ENCODE measurements at regions not wholly inside any gene's neighbourhood (a gene's known extent, or its start where the extent isn't known, plus 50 kb on each side); places are given as distances from the start of the nearest gene placed in this dataset.

DNA sequence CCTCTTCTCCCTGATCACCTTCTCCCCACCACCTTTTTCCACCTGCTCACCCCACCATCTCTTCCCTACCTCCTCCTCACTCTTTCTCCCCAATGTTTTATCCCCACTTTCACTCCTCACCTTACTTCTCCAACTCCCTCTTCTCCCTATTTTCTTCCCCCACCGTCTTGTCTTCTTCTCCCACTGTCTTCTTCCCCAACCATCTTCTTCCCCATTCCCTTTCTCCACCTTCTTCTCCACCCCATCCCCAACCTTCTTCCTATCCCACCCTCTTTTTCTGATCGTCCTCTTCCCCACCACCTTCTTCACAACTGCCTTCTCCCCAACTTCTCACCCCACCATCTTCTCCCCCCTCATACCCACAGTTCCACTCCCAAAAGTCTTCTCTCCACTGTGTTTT, 929.4 kb downstream of the UQCRFS1 start (continued):
- no peak for TF ChIP-seq SREBF2 (IDR thresholded peaks at IDR 0.05)
- TF ChIP-seq NFE2L2 (conservative IDR thresholded peaks at IDR 0.05; ENCODE audit: low read length): no peak
- TF ChIP-seq CBX8 (IDR thresholded peaks at IDR 0.05): no peak
- TF ChIP-seq PHF8 (IDR thresholded peaks at IDR 0.05; ENCODE audit: borderline replicate concordance, low read depth): no peak
- TF ChIP-seq MYC (IDR thresholded peaks at IDR 0.05; ENCODE audit: borderline replicate concordance, low read length): no peak
- no peak for TF ChIP-seq GATA3 (IDR thresholded peaks at IDR 0.05; ENCODE audit: borderline replicate concordance)
- no peak for TF ChIP-seq CBX2 (IDR thresholded peaks at IDR 0.05; ENCODE audit: borderline replicate concordance, low read depth)

DNA sequence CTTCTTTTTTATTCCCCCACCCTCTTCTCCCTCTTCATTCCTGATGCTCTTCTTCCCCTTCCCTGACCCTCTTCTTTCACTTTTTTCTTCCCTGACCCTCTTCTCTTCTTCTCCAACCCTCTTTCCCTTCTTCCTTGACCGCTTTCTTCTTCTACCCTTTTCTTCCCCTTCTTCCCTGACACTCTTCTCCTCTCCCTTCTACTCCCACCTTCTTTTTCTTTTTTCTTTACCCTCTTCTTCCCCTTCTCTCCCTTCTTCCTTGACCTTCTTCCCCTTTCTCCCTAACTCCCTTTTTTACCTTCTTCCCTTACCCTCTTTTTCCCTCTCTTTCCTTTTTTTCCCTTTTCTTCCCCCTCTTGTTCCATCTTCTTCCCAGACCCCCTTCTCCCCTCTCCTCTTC, 931.3 kb downstream of the UQCRFS1 start:
- Histone ChIP-seq H3K4me3 (no peak overlapping the region), H3K4me1 (no peaks in the 10 kb centered on the region), H3K4me2 (no peak overlapping the region), H3K9me3 (peaks cover 7% of the 10 kb centered on the region; the same call in 1 of the 3 replicates), H3K27ac (no peak overlapping the region)
- DNase-seq (ENCODE audit: low read depth in 1 of 2, low spot score in 1 of 2) (no peak), ATAC-seq (no peak), FAIRE-seq (no peak)
- WGBS (ENCODE audit: missing lambda C conversion rate): 21% methylated on average over 1 of the region's 1 CpG
- CTCF ChIA-PET: no interaction called here
- TF ChIP-seq CBX2 (IDR thresholded peaks at IDR 0.05; ENCODE audit: borderline replicate concordance, low read depth): no peak
- no peak for TF ChIP-seq HOXB13 (CRISPR knock-in tag; IDR thresholded peaks at IDR 0.05; ENCODE audit: low read depth)
- POLR2A ChIA-PET: no interaction called here

DNA sequence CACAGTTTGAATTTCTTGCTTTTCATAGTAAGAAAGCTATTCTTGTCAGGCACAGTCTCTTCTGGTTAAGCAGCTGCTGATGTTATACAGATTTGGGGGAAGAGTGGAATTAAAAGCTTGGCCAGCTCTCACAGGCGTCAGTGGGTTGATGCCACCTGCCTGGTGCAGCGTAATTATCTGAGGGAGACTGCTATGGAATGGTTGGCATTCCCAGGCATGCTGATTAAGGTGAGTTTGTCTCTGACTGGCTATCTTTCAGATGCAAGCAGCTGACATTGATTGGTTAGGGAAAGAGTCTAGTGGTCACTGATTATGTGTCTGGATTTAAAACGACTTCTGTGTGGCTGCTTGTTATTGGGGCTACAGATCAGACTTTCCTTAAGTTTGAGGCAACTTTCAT, 948.4 kb downstream of the UQCRFS1 start:
- ChIA-PET POLR2A (no interaction called here), CTCF (no interaction called here)
- Histone ChIP-seq H3K9me3 (peaks cover 17% of the 10 kb centered on the region), H3K4me3 (no peak overlapping the region), H3K4me1 (no peaks in the 10 kb centered on the region), H3K27ac (no peak overlapping the region), H3K4me2 (no peak overlapping the region)
- DNase-seq (ENCODE audit: low read depth in 1 of 2, low spot score in 1 of 2) (no peak), ATAC-seq (no peak), FAIRE-seq (no peak)
- TF ChIP-seq EHF (CRISPR knock-in tag; IDR thresholded peaks at IDR 0.05) (no peak), GATA3 (IDR thresholded peaks at IDR 0.05; ENCODE audit: borderline replicate concordance) (no peak), HDAC2 (IDR thresholded peaks at IDR 0.05) (no peak), RCOR1 (IDR thresholded peaks at IDR 0.05; ENCODE audit: low read depth, low read length) (no peak), ZFP36 (IDR thresholded peaks at IDR 0.05; ENCODE audit: borderline replicate concordance, partially characterized antibody) (no peak), NR3C1 (IDR thresholded peaks at IDR 0.05) (no peak), HOXB13 (CRISPR knock-in tag; IDR thresholded peaks at IDR 0.05; ENCODE audit: low read depth) (no peak), RAD21 (conservative IDR thresholded peaks at IDR 0.05 in 1 of 2, IDR thresholded peaks at IDR 0.05 in 1 of 2) (no peak), FOSB (CRISPR knock-in tag; IDR thresholded peaks at IDR 0.05) (no peak), FOXS1 (CRISPR knock-in tag; IDR thresholded peaks at IDR 0.05) (no peak)
- 1% methylated on average over 3 of the region's 3 CpGs for WGBS (ENCODE audit: missing lambda C conversion rate)

DNA sequence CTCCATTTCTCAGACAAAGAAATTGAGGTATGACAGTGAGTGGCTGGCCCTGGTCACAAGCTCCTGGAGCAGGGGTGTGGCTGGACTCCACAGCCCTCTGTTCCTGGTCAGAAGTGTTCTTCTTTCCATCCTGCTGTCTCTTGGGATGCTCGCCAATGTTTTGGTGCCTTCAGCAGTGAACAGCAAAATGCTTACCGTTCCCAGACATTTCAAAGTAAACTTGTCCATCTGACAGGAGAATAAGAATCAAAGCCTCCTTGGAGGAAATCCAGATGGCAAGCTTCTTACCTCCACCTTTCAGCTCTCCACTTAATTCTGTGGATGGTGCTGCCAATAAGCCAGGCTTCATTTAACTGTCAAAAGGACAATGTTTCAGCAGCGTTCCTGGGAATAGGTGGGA, 954.1 kb downstream of the UQCRFS1 start:
- ATAC-seq: no peak
- DNase-seq (ENCODE audit: low read depth in 1 of 2, low spot score in 1 of 2): no peak
- TF ChIP-seq EP300 (IDR thresholded peaks at IDR 0.05): no peak
- TF ChIP-seq RARB (CRISPR knock-in tag; IDR thresholded peaks at IDR 0.05): no peak
- no peak for TF ChIP-seq FOSL2 (IDR thresholded peaks at IDR 0.05)
- no peak for TF ChIP-seq FOSL2 (CRISPR knock-in tag; IDR thresholded peaks at IDR 0.05)
- TF ChIP-seq JUNB (IDR thresholded peaks at IDR 0.05): no peak
- ChIA-PET CTCF (no interaction called here), POLR2A (no interaction called here)
- Histone ChIP-seq H3K27ac (no peak overlapping the region), H3K4me3 (no peak overlapping the region), H3K4me2 (no peak overlapping the region), H3K9me3 (peaks cover 22% of the 10 kb centered on the region), H3K4me1 (no peaks in the 10 kb centered on the region)
- no peak for FAIRE-seq
- WGBS (ENCODE audit: missing lambda C conversion rate): 3% methylated on average over 3 of the region's 3 CpGs

DNA sequence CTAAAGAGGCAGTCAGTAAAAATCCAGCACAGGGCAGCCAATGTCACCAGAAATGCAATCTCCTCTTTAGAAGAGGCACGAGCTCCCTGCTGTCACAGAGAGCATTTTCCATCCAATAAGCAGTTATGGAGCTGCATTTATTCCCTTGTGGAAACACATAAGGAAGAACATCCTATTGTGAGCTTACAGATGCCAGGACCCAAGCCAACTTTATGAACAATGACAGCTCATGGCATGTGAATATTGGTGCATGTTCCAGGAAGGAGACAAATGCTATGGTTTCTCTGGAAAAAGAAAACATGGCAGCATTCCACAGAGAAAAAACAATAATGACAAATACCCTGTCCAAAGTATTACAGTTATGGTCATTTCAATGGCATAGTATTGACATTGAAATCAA, 955.6 kb downstream of the UQCRFS1 start:
- H3K9me3 ChIP-seq: peaks cover 18% of the 10 kb centered on the region
- ATAC-seq (no peak), FAIRE-seq (peak; percentile 36), DNase-seq (ENCODE audit: low read depth in 1 of 2, low spot score in 1 of 2) (no peak)
- H3K4me1 ChIP-seq: no peaks in the 10 kb centered on the region
- no peak overlapping the region for H3K4me3 ChIP-seq
- H3K4me2 ChIP-seq: no peak overlapping the region
- ChIA-PET CTCF (interaction anchor here (1.0 kb wide), 1 partner anchor 22 kb away, joined by 3 read pairs; no protein-coding TSS in a partner anchor), POLR2A (no interaction called here)
- H3K27ac ChIP-seq: no peak overlapping the region
- 0% methylated on average over 1 of the region's 1 CpG for WGBS (ENCODE audit: missing lambda C conversion rate)
- TF ChIP-seq, protein P1, sequence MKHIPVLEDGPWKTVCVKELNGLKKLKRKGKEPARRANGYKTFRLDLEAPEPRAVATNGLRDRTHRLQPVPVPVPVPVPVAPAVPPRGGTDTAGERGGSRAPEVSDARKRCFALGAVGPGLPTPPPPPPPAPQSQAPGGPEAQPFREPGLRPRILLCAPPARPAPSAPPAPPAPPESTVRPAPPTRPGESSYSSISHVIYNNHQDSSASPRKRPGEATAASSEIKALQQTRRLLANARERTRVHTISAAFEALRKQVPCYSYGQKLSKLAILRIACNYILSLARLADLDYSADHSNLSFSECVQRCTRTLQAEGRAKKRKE (CRISPR knock-in tag; IDR thresholded peaks at IDR 0.05; ENCODE audit: low read depth): no peak
- TF ChIP-seq FOSL2 (IDR thresholded peaks at IDR 0.05) (no peak), FOSL2 (CRISPR knock-in tag; IDR thresholded peaks at IDR 0.05) (no peak), EP300 (IDR thresholded peaks at IDR 0.05) (no peak), FOXS1 (CRISPR knock-in tag; IDR thresholded peaks at IDR 0.05) (no peak), RNF2 (IDR thresholded peaks at IDR 0.05; ENCODE audit: borderline replicate concordance, low read depth) (no peak), HEYL (CRISPR knock-in tag; IDR thresholded peaks at IDR 0.05) (no peak), SMC3 (IDR thresholded peaks at IDR 0.05) (no peak), MAZ (IDR thresholded peaks at IDR 0.05; ENCODE audit: borderline replicate concordance, low read depth, low read length) (no peak), ZSCAN20 (CRISPR knock-in tag; IDR thresholded peaks at IDR 0.05) (no peak), HOXB5 (CRISPR knock-in tag; IDR thresholded peaks at IDR 0.05) (no peak), HDAC2 (IDR thresholded peaks at IDR 0.05) (no peak), NR3C1 (IDR thresholded peaks at IDR 0.05) (no peak)
- TF ChIP-seq, protein P2, sequence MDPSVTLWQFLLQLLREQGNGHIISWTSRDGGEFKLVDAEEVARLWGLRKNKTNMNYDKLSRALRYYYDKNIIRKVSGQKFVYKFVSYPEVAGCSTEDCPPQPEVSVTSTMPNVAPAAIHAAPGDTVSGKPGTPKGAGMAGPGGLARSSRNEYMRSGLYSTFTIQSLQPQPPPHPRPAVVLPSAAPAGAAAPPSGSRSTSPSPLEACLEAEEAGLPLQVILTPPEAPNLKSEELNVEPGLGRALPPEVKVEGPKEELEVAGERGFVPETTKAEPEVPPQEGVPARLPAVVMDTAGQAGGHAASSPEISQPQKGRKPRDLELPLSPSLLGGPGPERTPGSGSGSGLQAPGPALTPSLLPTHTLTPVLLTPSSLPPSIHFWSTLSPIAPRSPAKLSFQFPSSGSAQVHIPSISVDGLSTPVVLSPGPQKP (IDR thresholded peaks at IDR 0.05; ENCODE audit: low read depth, low read length): no peak
- TF ChIP-seq, protein P3, sequence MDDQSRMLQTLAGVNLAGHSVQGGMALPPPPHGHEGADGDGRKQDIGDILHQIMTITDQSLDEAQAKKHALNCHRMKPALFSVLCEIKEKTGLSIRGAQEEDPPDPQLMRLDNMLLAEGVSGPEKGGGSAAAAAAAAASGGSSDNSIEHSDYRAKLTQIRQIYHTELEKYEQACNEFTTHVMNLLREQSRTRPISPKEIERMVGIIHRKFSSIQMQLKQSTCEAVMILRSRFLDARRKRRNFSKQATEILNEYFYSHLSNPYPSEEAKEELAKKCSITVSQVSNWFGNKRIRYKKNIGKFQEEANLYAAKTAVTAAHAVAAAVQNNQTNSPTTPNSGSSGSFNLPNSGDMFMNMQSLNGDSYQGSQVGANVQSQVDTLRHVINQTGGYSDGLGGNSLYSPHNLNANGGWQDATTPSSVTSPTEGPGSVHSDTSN (IDR thresholded peaks at IDR 0.05): no peak

Measured in A549 (cell line).